GM12878 (cell line): ENCODE measurements at regions not wholly inside any gene's neighbourhood (a gene's known extent, or its start where the extent isn't known, plus 50 kb on each side); places are given as distances from the start of the nearest gene placed in this dataset.

ENCODE experiments used
- ATAC-seq: fragments of 200-7000 bp; cut with Tn5 transposase; 3 replicates; pipeline ENCODE4 v1.9.1; 2020; ENCODE audit warnings: mild to moderate bottlenecking, moderate library complexity
- BruUV-seq: library from RNA; stranded (reverse); fragments of 400-500 nt; replicated peaks from 2 replicates; lab custom pipeline; 2021; lab: Mats Ljungman, UMichigan
- CTCF ChIA-PET: fragments of 300-600 bp; sonication (Branson Sonifier 250); formaldehyde crosslinking; extraction: SDS; loops from one replicate; lab custom pipeline; 2021; ENCODE audit warnings: inconsistent platforms; lab: Yijun Ruan, JAX
- POLR2A ChIA-PET: fragments of 350-600 bp; formaldehyde crosslinking; extraction: SDS; loops from one replicate; lab custom pipeline; 2021; ENCODE audit warnings: inconsistent platforms; lab: Charles Lee
- RAD21 ChIA-PET: fragments of 300-600 bp; sonication (Branson Sonifier 250); formaldehyde crosslinking; loops from one replicate; lab custom pipeline; 2023; ENCODE audit warnings: antibody characterized with exemption; ENCODE audit not compliant: unreplicated experiment; lab: Charles Lee
- SMC1A ChIA-PET: fragments of 300-600 bp; sonication (Branson Sonifier 250); formaldehyde crosslinking; loops from one replicate; lab custom pipeline; 2023; ENCODE audit not compliant: unreplicated experiment, uncharacterized antibody; lab: Charles Lee
- DNase-seq: peaks from one replicate; pipeline ENCODE4 v3.0.0-alpha.2; 2011; ENCODE audit warnings: low read depth, low spot score
- FAIRE-seq: peaks from 3 replicates; lab custom pipeline; 2011; peaks lifted over from hg19 to GRCh38; lab: Jason Lieb, UNC
- H2AFZ ChIP-seq: 2 replicates; pipeline ENCODE4 v1.6.0; 2011; ENCODE audit warnings: low read depth, low read length, control low read depth; ENCODE audit not compliant: control insufficient read depth
- H3K27ac ChIP-seq: 2 replicates; pipeline ENCODE4 v1.5.1; 2011; ENCODE audit warnings: control low read depth; ENCODE audit not compliant: control insufficient read depth, insufficient read depth
- H3K27me3 ChIP-seq, 2 experiments: replicated peaks in 1 of 2; 2 replicates each; pipeline versions ENCODE4 v1.6.0 to v1.6.1; 2011; ENCODE audit warnings: low read length in 1 of 2; ENCODE audit not compliant: control insufficient read depth in 2 of 2, insufficient read depth in 2 of 2
- H3K36me3 ChIP-seq, 2 experiments: 2 replicates each; pipeline ENCODE4 v1.5.1; 2011; ENCODE audit warnings: low read length in 1 of 2; ENCODE audit not compliant: control insufficient read depth in 2 of 2, insufficient read depth in 2 of 2
- H3K4me1 ChIP-seq: 2 replicates; pipeline ENCODE4 v1.6.1; 2011; ENCODE audit warnings: mild to moderate bottlenecking, low read length, moderate library complexity, mixed read lengths; ENCODE audit not compliant: control insufficient read depth, insufficient read depth
- H3K4me2 ChIP-seq: 2 replicates; pipeline ENCODE4 v1.6.0; 2011; ENCODE audit warnings: control low read depth; ENCODE audit not compliant: control insufficient read depth, insufficient read depth
- H3K4me3 ChIP-seq: fragments of 200-600 bp; sonication (generic); 2 replicates; pipeline ENCODE4 v1.5.1; 2016
- H3K79me2 ChIP-seq: 2 replicates; pipeline ENCODE4 v1.6.0; 2011; ENCODE audit warnings: low read length; ENCODE audit not compliant: control insufficient read depth, insufficient read depth
- H3K9ac ChIP-seq: 2 replicates; pipeline ENCODE4 v1.8.0; 2011; ENCODE audit warnings: low read length, control low read depth, mixed read lengths; ENCODE audit not compliant: control insufficient read depth, insufficient read depth
- H3K9me3 ChIP-seq: replicated peaks from 3 replicates; pipeline ENCODE4 v1.5.1; 2011; ENCODE audit warnings: mild to moderate bottlenecking, low read length; ENCODE audit not compliant: control insufficient read depth, insufficient read depth
- H4K20me1 ChIP-seq: 2 replicates; pipeline ENCODE4 v1.6.0; 2011; ENCODE audit not compliant: control insufficient read depth, insufficient read depth
- ASH2L ChIP-seq: fragments of 300-600, 200-600 bp; sonication (generic); IDR thresholded peaks from 2 replicates; pipeline ENCODE4 v1.6.1; 2017; ENCODE audit warnings: low read depth, mild to moderate bottlenecking, borderline replicate concordance
- BMI1 ChIP-seq: fragments of 450-650 bp; IDR thresholded peaks from 2 replicates; pipeline ENCODE4 v1.6.1; 2016; ENCODE audit warnings: mild to moderate bottlenecking, moderate library complexity, borderline replicate concordance
- CBX5 ChIP-seq: sonication (generic); IDR thresholded peaks from 2 replicates; pipeline ENCODE4 v1.6.1; 2016; ENCODE audit warnings: low read depth, moderate library complexity, mild to moderate bottlenecking, inconsistent platforms
- GATAD2B ChIP-seq: fragments of 450-650 bp; conservative IDR thresholded peaks from 2 replicates; pipeline ENCODE4 v1.6.1; 2017; ENCODE audit warnings: low read depth, mild to moderate bottlenecking, moderate library complexity
- NFXL1 ChIP-seq: fragments of 450-650 bp; IDR thresholded peaks from 2 replicates; pipeline ENCODE4 v1.6.1; 2017; ENCODE audit warnings: antibody characterized with exemption, mild to moderate bottlenecking, borderline replicate concordance
- RCOR1 ChIP-seq: conservative IDR thresholded peaks from 2 replicates; pipeline ENCODE4 v1.6.1; 2012; ENCODE audit warnings: low read depth, low read length, improper control_type of control experiment
- SPI1 ChIP-seq: IDR thresholded peaks from 2 replicates; pipeline ENCODE4 v1.6.1; 2011; ENCODE audit warnings: low read depth, mild to moderate bottlenecking, low read length, moderate library complexity, borderline replicate concordance; ENCODE audit not compliant: insufficient read depth
- SREBF2 ChIP-seq: IDR thresholded peaks from 2 replicates; pipeline ENCODE4 v1.6.1; 2012; ENCODE audit warnings: mild to moderate bottlenecking, low read length
- STAT1 ChIP-seq: fragments of 450-650 bp; conservative IDR thresholded peaks from 2 replicates; pipeline ENCODE4 v1.6.1; 2014; ENCODE audit warnings: antibody characterized with exemption, mild to moderate bottlenecking
- WRNIP1 ChIP-seq: IDR thresholded peaks from 2 replicates; pipeline ENCODE4 v1.6.1; 2011; ENCODE audit warnings: low read depth, low read length, improper control_type of control experiment, borderline replicate concordance
- YY1 ChIP-seq: IDR thresholded peaks from 2 replicates; pipeline ENCODE4 v1.6.1; 2011; ENCODE audit warnings: low read depth, mild to moderate bottlenecking, low read length
- WGBS: methylation state at CpG from one replicate; pipeline ENCODE4 v1.1.6; 2016; ENCODE audit warnings: low lambda C conversion rate; ENCODE audit not compliant: insufficient replicate concordance, insufficient coverage; ENCODE audit errors: missing lambda C conversion rate; 5-methylcytosine and 5-hydroxymethylcytosine counted together
- in situ Hi-C: fragments of 300-500 bp; cut with MboI; formaldehyde crosslinking; loops from 9 replicates; pipeline ENCODE4 v1.14.3; 2018; ENCODE audit warnings: mixed read lengths
- intact Hi-C: fragments of 100-400 bp; cut with micrococcal nuclease; formaldehyde crosslinking; loops from one replicate; pipeline ENCODE4 v1.14.2; 2022; ENCODE audit not compliant: unreplicated experiment
- TF ChIP-seq, protein P1 (sequence below): fragments of 450-650 bp; IDR thresholded peaks from 2 replicates; pipeline ENCODE4 v1.6.1; 2016; ENCODE audit warnings: mild to moderate bottlenecking, moderate library complexity, borderline replicate concordance
- TF ChIP-seq, protein P2 (sequence below): fragments of 450-650 bp; IDR thresholded peaks from 2 replicates; pipeline ENCODE4 v1.6.1; 2017; ENCODE audit warnings: antibody characterized with exemption, mild to moderate bottlenecking, moderate library complexity
- TF ChIP-seq, protein P3 (sequence below): fragments of 150-350 bp; IDR thresholded peaks from 2 replicates; pipeline ENCODE4 v1.6.1; 2014; ENCODE audit warnings: mild to moderate bottlenecking, low read depth, low read length
- TF ChIP-seq, protein P4 (sequence below): fragments of 450-650 bp; IDR thresholded peaks from 2 replicates; pipeline ENCODE4 v1.6.1; 2017; ENCODE audit warnings: borderline replicate concordance

DNA sequence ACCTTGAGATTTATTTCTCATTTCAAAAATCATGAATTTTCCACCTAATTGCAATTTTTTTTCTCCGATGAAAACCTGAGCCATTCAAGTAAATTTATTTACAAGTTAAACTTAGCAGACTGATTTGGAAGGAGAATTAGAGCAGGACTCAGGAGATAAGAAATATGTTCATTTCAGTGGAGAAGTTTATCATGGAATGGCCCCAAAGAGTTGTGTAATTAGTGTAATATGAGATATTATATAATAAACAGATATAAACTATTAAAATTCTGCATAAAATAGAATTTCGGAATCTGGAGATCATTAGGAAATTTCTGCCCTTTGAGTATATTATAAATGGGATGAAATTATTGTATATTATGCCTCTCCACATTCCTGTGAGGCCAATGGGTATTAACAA lies 596.8 kb downstream of the QKI start:
- Histone ChIP-seq H3K27ac (no peak overlapping the region), H3K27me3 (no peaks in the 10 kb centered on the region), H3K36me3 (no peaks in the 10 kb centered on the region), H3K4me3 (no peak overlapping the region), H3K4me2 (no peak overlapping the region), H3K4me1 (no peaks in the 10 kb centered on the region), H4K20me1 (no peaks in the 10 kb centered on the region), H3K79me2 (no peaks in the 10 kb centered on the region), H2AFZ (no peak overlapping the region), H3K9ac (no peak overlapping the region), H3K9me3 (no peaks in the 10 kb centered on the region)
- intact Hi-C loops, result no loop called here
- DNase-seq (no peak), ATAC-seq (no peak), FAIRE-seq (no peak)
- ChIA-PET SMC1A (no interaction called here), CTCF (no interaction called here), POLR2A (no interaction called here), RAD21 (no interaction called here)
- in situ Hi-C loops, result no loop called here
- BruUV-seq, result no TSS peak
- 22% methylated on average over 2 of the region's 2 CpGs for WGBS
- TF ChIP-seq, protein P1, sequence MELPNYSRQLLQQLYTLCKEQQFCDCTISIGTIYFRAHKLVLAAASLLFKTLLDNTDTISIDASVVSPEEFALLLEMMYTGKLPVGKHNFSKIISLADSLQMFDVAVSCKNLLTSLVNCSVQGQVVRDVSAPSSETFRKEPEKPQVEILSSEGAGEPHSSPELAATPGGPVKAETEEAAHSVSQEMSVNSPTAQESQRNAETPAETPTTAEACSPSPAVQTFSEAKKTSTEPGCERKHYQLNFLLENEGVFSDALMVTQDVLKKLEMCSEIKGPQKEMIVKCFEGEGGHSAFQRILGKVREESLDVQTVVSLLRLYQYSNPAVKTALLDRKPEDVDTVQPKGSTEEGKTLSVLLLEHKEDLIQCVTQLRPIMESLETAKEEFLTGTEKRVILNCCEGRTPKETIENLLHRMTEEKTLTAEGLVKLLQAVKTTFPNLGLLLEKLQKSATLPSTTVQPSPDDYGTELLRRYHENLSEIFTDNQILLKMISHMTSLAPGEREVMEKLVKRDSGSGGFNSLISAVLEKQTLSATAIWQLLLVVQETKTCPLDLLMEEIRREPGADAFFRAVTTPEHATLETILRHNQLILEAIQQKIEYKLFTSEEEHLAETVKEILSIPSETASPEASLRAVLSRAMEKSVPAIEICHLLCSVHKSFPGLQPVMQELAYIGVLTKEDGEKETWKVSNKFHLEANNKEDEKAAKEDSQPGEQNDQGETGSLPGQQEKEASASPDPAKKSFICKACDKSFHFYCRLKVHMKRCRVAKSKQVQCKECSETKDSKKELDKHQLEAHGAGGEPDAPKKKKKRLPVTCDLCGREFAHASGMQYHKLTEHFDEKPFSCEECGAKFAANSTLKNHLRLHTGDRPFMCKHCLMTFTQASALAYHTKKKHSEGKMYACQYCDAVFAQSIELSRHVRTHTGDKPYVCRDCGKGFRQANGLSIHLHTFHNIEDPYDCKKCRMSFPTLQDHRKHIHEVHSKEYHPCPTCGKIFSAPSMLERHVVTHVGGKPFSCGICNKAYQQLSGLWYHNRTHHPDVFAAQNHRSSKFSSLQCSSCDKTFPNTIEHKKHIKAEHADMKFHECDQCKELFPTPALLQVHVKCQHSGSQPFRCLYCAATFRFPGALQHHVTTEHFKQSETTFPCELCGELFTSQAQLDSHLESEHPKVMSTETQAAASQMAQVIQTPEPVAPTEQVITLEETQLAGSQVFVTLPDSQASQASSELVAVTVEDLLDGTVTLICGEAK, result no peak
- TF ChIP-seq, protein P2, sequence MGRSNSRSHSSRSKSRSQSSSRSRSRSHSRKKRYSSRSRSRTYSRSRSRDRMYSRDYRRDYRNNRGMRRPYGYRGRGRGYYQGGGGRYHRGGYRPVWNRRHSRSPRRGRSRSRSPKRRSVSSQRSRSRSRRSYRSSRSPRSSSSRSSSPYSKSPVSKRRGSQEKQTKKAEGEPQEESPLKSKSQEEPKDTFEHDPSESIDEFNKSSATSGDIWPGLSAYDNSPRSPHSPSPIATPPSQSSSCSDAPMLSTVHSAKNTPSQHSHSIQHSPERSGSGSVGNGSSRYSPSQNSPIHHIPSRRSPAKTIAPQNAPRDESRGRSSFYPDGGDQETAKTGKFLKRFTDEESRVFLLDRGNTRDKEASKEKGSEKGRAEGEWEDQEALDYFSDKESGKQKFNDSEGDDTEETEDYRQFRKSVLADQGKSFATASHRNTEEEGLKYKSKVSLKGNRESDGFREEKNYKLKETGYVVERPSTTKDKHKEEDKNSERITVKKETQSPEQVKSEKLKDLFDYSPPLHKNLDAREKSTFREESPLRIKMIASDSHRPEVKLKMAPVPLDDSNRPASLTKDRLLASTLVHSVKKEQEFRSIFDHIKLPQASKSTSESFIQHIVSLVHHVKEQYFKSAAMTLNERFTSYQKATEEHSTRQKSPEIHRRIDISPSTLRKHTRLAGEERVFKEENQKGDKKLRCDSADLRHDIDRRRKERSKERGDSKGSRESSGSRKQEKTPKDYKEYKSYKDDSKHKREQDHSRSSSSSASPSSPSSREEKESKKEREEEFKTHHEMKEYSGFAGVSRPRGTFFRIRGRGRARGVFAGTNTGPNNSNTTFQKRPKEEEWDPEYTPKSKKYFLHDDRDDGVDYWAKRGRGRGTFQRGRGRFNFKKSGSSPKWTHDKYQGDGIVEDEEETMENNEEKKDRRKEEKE, result no peak
- TF ChIP-seq BMI1 (no peak), CBX5 (no peak), STAT1 (no peak), WRNIP1 (no peak), SPI1 (no peak), YY1 (no peak), GATAD2B (no peak), NFXL1 (no peak), ASH2L (no peak), RCOR1 (no peak), SREBF2 (no peak)
- TF ChIP-seq, protein P3, sequence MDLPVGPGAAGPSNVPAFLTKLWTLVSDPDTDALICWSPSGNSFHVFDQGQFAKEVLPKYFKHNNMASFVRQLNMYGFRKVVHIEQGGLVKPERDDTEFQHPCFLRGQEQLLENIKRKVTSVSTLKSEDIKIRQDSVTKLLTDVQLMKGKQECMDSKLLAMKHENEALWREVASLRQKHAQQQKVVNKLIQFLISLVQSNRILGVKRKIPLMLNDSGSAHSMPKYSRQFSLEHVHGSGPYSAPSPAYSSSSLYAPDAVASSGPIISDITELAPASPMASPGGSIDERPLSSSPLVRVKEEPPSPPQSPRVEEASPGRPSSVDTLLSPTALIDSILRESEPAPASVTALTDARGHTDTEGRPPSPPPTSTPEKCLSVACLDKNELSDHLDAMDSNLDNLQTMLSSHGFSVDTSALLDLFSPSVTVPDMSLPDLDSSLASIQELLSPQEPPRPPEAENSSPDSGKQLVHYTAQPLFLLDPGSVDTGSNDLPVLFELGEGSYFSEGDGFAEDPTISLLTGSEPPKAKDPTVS, result no peak
- TF ChIP-seq, protein P4, sequence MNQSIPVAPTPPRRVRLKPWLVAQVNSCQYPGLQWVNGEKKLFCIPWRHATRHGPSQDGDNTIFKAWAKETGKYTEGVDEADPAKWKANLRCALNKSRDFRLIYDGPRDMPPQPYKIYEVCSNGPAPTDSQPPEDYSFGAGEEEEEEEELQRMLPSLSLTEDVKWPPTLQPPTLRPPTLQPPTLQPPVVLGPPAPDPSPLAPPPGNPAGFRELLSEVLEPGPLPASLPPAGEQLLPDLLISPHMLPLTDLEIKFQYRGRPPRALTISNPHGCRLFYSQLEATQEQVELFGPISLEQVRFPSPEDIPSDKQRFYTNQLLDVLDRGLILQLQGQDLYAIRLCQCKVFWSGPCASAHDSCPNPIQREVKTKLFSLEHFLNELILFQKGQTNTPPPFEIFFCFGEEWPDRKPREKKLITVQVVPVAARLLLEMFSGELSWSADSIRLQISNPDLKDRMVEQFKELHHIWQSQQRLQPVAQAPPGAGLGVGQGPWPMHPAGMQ, result no peak
